ENCODE measurements at regions not wholly inside any gene's neighbourhood (a gene's known extent, or its start where the extent isn't known, plus 50 kb on each side); places are given as distances from the start of the nearest gene placed in this dataset.

DNA sequence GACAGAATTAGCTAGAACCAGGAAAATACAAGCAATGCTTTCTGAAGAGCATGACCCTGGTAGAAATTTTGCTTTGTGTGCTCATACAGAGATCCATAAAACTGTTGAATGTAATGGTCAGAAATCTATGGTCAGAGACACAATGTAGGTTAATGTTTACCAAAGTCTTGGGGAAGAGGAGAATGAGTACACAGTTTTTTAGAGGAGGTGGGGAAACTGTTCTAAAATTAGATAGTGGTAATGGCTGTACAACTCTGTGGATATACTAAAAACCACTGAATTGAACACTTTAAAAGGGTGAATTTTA is 109.5 kb upstream of the ARHGAP5 start:
- TF ChIP-seq CTCF (IDR thresholded peaks at IDR 0.05 in 4 of 5, conservative IDR thresholded peaks at IDR 0.05 in 1 of 5) (no peak), POLR2A (IDR thresholded peaks at IDR 0.05) (no peak)
- ATAC-seq (no peak), DNase-seq (no peak)
- intact Hi-C loops (cut with DNase I; ENCODE audit: low total_unique reads) = no loop called here
- Histone ChIP-seq H3K27me3 (no peaks in the 10 kb centered on the region), H3K9me3 (peaks cover 0 to 5% (median 0%) of the 10 kb centered on the region in 3 donors), H3K27ac (no peak overlapping the region), H3K4me1 (peaks cover 0 to 4% of the 10 kb centered on the region in 2 donors), H3K36me3 (no peaks in the 10 kb centered on the region), H3K4me3 (no peak overlapping the region)
- in situ Hi-C loops (cut with MboI; ENCODE audit: low sequenced_read_pairs in 4 of 4) = no loop called here

DNA sequence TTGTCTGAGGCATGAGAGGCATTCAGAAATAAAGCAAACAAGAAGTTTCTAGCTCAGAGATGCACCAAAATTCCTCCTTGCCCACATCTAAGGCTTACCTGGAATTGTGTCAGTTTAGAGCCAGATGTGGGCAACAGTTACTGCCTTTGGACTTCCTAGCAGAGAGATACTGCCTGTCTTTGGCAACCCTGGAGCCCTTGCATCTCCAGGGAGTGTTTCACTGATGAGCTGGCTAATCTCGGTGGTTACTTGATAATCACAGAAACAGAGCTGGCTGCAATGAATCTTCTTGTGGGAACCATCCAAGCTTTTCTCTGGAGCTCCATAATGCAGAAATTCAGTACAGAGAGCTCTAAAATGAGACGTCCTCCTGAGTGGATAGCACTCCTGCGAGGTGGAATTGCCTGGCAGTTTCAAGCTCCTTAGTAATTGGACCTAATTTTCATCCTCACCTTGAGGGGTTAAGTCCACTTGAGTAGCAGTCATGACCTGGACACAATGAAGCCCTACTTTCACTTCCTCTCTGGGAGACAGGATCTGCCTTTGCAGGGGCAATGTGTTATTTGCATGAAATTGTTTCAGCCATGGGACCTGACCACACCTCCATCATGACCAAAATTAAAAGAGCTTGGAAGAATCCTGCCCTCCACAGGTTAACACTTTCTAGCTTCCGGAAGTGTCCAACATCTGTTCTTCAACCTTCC is 108.8 kb upstream of the ARHGAP5 start:
- TF ChIP-seq POLR2A (IDR thresholded peaks at IDR 0.05) (no peak), CTCF (IDR thresholded peaks at IDR 0.05 in 4 of 5, conservative IDR thresholded peaks at IDR 0.05 in 1 of 5) (no peak)
- H3K4me3 ChIP-seq = no peak overlapping the region
- peaks cover 0 to 5% (median 0%) of the 10 kb centered on the region in 3 donors for H3K9me3 ChIP-seq
- H3K27me3 ChIP-seq = no peaks in the 10 kb centered on the region
- no peak for DNase-seq
- intact Hi-C loops (cut with DNase I; ENCODE audit: low total_unique reads) = no loop called here
- no peak overlapping the region for H3K27ac ChIP-seq
- H3K36me3 ChIP-seq = no peaks in the 10 kb centered on the region
- ATAC-seq = no peak
- in situ Hi-C loops (cut with MboI; ENCODE audit: low sequenced_read_pairs in 4 of 4) = no loop called here
- H3K4me1 ChIP-seq = peaks cover 0 to 4% of the 10 kb centered on the region in 2 donors

DNA sequence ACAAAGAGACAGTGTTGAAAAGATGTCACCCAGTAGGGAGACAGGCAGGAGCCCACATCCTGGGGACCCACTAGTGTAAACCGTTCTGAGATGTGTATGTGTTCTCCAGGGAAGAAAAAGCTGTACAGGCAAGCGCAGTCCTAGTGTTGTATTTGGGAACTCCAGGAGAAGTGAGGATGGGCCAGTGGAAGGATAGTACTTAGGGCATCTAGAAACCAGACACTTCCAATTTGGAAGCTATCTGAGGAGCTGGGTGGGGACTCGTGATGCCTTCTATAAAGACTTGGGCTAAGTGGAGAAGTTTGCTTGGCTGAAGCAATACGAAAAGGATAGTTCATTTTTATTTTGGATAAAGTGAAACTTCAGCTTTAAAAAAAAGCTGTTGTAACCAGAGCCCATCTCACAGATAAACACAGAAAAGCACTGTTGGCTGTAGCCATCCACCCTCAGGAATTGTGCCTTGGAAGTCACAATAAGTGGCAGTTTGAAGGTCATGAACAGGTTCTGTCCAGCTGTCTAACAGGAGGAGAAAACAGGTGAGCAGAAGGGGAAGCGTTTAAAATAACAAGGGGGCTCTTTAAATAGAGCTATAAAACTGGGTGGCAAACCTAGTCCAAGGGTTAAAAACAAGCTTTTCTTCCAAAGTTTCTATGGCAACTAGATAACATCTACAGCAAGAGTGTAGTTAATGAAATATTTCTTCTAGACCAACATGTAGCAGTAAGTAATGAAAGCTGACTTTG is 108.0 kb upstream of the ARHGAP5 start:
- in situ Hi-C loops (cut with MboI; ENCODE audit: low sequenced_read_pairs in 4 of 4) (no loop called here), intact Hi-C loops (cut with DNase I; ENCODE audit: low total_unique reads) (no loop called here)
- Histone ChIP-seq H3K36me3 (no peaks in the 10 kb centered on the region), H3K4me3 (no peak overlapping the region), H3K27me3 (no peaks in the 10 kb centered on the region), H3K4me1 (peaks cover 0 to 4% of the 10 kb centered on the region in 2 donors), H3K9me3 (peaks cover 0 to 5% (median 0%) of the 10 kb centered on the region in 3 donors), H3K27ac (no peak overlapping the region)
- ATAC-seq = no peak
- no peak for TF ChIP-seq POLR2A (IDR thresholded peaks at IDR 0.05)
- TF ChIP-seq CTCF (IDR thresholded peaks at IDR 0.05 in 4 of 5, conservative IDR thresholded peaks at IDR 0.05 in 1 of 5) = no peak
- no peak for DNase-seq

GRCh38 chr14:31969699-31970240 is 107.3 kb upstream of the ARHGAP5 start:
- H3K27me3 ChIP-seq = no peaks in the 10 kb centered on the region

More at GRCh38 chr14:31969699-31970240, 107.3 kb upstream of the ARHGAP5 start:
- H3K4me3 ChIP-seq = no peak overlapping the region
- peaks cover 0 to 4% of the 10 kb centered on the region in 2 donors for H3K4me1 ChIP-seq
- H3K9me3 ChIP-seq = peaks cover 0 to 7% (median 0%) of the 10 kb centered on the region in 3 donors
- in situ Hi-C loops (cut with MboI; ENCODE audit: low sequenced_read_pairs in 4 of 4) (no loop called here), intact Hi-C loops (cut with DNase I; ENCODE audit: low total_unique reads) (no loop called here)
- TF ChIP-seq POLR2A (IDR thresholded peaks at IDR 0.05) = no peak
- no peak for TF ChIP-seq CTCF (IDR thresholded peaks at IDR 0.05 in 4 of 5, conservative IDR thresholded peaks at IDR 0.05 in 1 of 5)
- no peak for DNase-seq
- H3K36me3 ChIP-seq = no peaks in the 10 kb centered on the region
- no peak for ATAC-seq
- no peak overlapping the region for H3K27ac ChIP-seq

Measured in gastrocnemius medialis (tissue), 4 donors.